ENCODE measurements at regions not wholly inside any gene's neighbourhood (a gene's known extent, or its start where the extent isn't known, plus 50 kb on each side); places are given as distances from the start of the nearest gene placed in this dataset.

- no peak for TF ChIP-seq CTCF (conservative IDR thresholded peaks at IDR 0.05; ENCODE audit: low read depth, low read length)
- no peak for TF ChIP-seq EZH2phosphoT487 (IDR thresholded peaks at IDR 0.05; ENCODE audit: borderline replicate concordance, low read length)
- no peak for TF ChIP-seq EZH2 (IDR thresholded peaks at IDR 0.05; ENCODE audit: low read length, unreplicated experiment)
These were observed 157.3 kb upstream of the ALDH1B1 start for GRCh38 chr9:38235244-38235643.

Data from PC-3 (cell line).